ENCODE measurements at regions not wholly inside any gene's neighbourhood (a gene's known extent, or its start where the extent isn't known, plus 50 kb on each side); places are given as distances from the start of the nearest gene placed in this dataset.

- intact Hi-C loops (cut with micrococcal nuclease): no loop called here
- no peaks in the 10 kb centered on the region for H3K9me3 ChIP-seq (replicated peaks in 1 of 2; ENCODE audit: control insufficient read depth in 1 of 2, insufficient read depth in 1 of 2, low read length in 2 of 2)
- Mint-ChIP-seq H3K4me3 (peak overlapping the region in 1 of 2 donors; percentile 54), H3K27ac (peak overlapping the region; percentile 77 to 95 (median 93)), H3K4me1 (peaks cover 43% of the 10 kb centered on the region), H3K36me3 (no peaks in the 10 kb centered on the region), H3K27me3 (ENCODE audit: low read depth in 3 of 3) (peaks cover 0 to 1% (median 0%) of the 10 kb centered on the region in 3 donors), H3K9me3 (peaks cover 0 to 3% (median 0%) of the 10 kb centered on the region in 7 donors)
- WGBS (ENCODE audit: insufficient coverage): 9% methylated on average over 4 of the region's 11 CpGs
- peak overlapping the region in 1 of 3 experiments; percentile 38 for H3K4me3 ChIP-seq (replicated peaks in 1 of 3; ENCODE audit: low read depth in 2 of 3, low read length in 3 of 3)
- no peak for TF ChIP-seq CTCF (IDR thresholded peaks at IDR 0.05)
- H3K4me1 ChIP-seq (ENCODE audit: control insufficient read depth in 1 of 2, insufficient read depth in 2 of 2, low read length in 2 of 2): peaks cover 39 to 40% of the 10 kb centered on the region in 2 donors
- H2AFZ ChIP-seq (ENCODE audit: insufficient read depth, low read depth, low read length, poor library complexity, severe bottlenecking): peak overlapping the region; percentile 9
- peak overlapping the region; percentile 29 for H3K4me2 ChIP-seq (replicated peaks; ENCODE audit: extremely low read depth, low read length, poor library complexity, severe bottlenecking)
- no peaks in the 10 kb centered on the region for H3K36me3 ChIP-seq (replicated peaks in 1 of 2; ENCODE audit: control insufficient read depth in 1 of 2, insufficient read depth in 2 of 2, low read length in 2 of 2)
- no peaks in the 10 kb centered on the region for H3K79me2 ChIP-seq (ENCODE audit: insufficient read depth, low read length)
- peak overlapping the region; percentile 62 to 85 for H3K27ac ChIP-seq (ENCODE audit: low read depth in 1 of 2, low read length in 2 of 2)
- peak; percentile 62 to 74 (median 68) for DNase-seq
- H3K9ac ChIP-seq (ENCODE audit: insufficient read depth, low read length, poor library complexity, severe bottlenecking): no peak overlapping the region
- H3K27me3 ChIP-seq (ENCODE audit: control insufficient read depth in 2 of 2, insufficient read depth in 2 of 2, low read length in 2 of 2): no peaks in the 10 kb centered on the region
- no peaks in the 10 kb centered on the region for H4K20me1 ChIP-seq (ENCODE audit: insufficient read depth, low read length)
These were observed 115.1 kb downstream of the RHOU start for GRCh38 chr1:228850141-228851100.

GRCh38 chr1:228851193-228851592 lies 115.9 kb downstream of the RHOU start:
- Histone ChIP-seq H3K36me3 (replicated peaks in 1 of 2; ENCODE audit: control insufficient read depth in 1 of 2, insufficient read depth in 2 of 2, low read length in 2 of 2) (no peaks in the 10 kb centered on the region), H3K27ac (ENCODE audit: low read depth in 1 of 2, low read length in 2 of 2) (peak overlapping the region in 1 of 2 donors; percentile 85), H4K20me1 (ENCODE audit: insufficient read depth, low read length) (no peaks in the 10 kb centered on the region), H3K79me2 (ENCODE audit: insufficient read depth, low read length) (no peaks in the 10 kb centered on the region), H3K9me3 (replicated peaks in 1 of 2; ENCODE audit: control insufficient read depth in 1 of 2, insufficient read depth in 1 of 2, low read length in 2 of 2) (no peaks in the 10 kb centered on the region), H3K27me3 (ENCODE audit: control insufficient read depth in 2 of 2, insufficient read depth in 2 of 2, low read length in 2 of 2) (no peaks in the 10 kb centered on the region), H3K9ac (ENCODE audit: insufficient read depth, low read length, poor library complexity, severe bottlenecking) (no peak overlapping the region), H3K4me3 (replicated peaks in 1 of 3; ENCODE audit: low read depth in 2 of 3, low read length in 3 of 3) (peak overlapping the region in 1 of 3 experiments; percentile 38), H3K4me1 (ENCODE audit: control insufficient read depth in 1 of 2, insufficient read depth in 2 of 2, low read length in 2 of 2) (peaks cover 39 to 40% of the 10 kb centered on the region in 2 donors), H3K4me2 (replicated peaks; ENCODE audit: extremely low read depth, low read length, poor library complexity, severe bottlenecking) (peak overlapping the region; percentile 29), H2AFZ (ENCODE audit: insufficient read depth, low read depth, low read length, poor library complexity, severe bottlenecking) (no peak overlapping the region)
- H3K27ac Mint-ChIP-seq: peak overlapping the region; percentile 77 to 95 (median 93)
- H3K4me1 Mint-ChIP-seq: peaks cover 43% of the 10 kb centered on the region
- peaks cover 0 to 1% (median 0%) of the 10 kb centered on the region in 3 donors for H3K27me3 Mint-ChIP-seq (ENCODE audit: low read depth in 3 of 3)
- DNase-seq: no peak
- 100% methylated on average over 1 of the region's 5 CpGs for WGBS (ENCODE audit: insufficient coverage)
- peaks cover 0 to 6% (median 2%) of the 10 kb centered on the region in 7 donors for H3K9me3 Mint-ChIP-seq
- no peak overlapping the region for H3K4me3 Mint-ChIP-seq
- intact Hi-C loops (cut with micrococcal nuclease): no loop called here
- no peak for TF ChIP-seq CTCF (IDR thresholded peaks at IDR 0.05)
- H3K36me3 Mint-ChIP-seq: no peaks in the 10 kb centered on the region

All from CD14-positive monocyte (primary cell).